Lung (tissue), 11 donors: ENCODE measurements at regions not wholly inside any gene's neighbourhood (a gene's known extent, or its start where the extent isn't known, plus 50 kb on each side); places are given as distances from the start of the nearest gene placed in this dataset.
A peak's percentile ranks its signal among the peaks of the same experiment; 100 is the strongest.

Experiments used
- ATAC-seq: fragments of 200-7000 bp; cut with Tn5 transposase; one replicate; pipeline ENCODE4 v1.9.1; 2020; ENCODE audit warnings: moderate number of reproducible peaks; ENCODE audit not compliant: insufficient read depth, low FRiP score
- DNase-seq, 3 donors: peaks; one replicate each; pipeline ENCODE4 v3.0.0-alpha.2; 2013 to 2017
- H3K27ac ChIP-seq, 2 donors: one replicate each; pipeline ENCODE4 v1.5.1; 2013; ENCODE audit warnings: mild to moderate bottlenecking in 2 of 2, moderate library complexity in 2 of 2, control low read depth in 1 of 2, inconsistent platforms in 1 of 2, low read depth in 1 of 2, low read length in 1 of 2
- H3K27me3 ChIP-seq, 3 donors: one replicate each; pipeline ENCODE4 v1.5.1; 2013; ENCODE audit warnings: low read length in 2 of 3; ENCODE audit not compliant: control insufficient read depth in 3 of 3, insufficient read depth in 3 of 3
- H3K36me3 ChIP-seq, 4 donors: one replicate each; pipeline ENCODE4 v1.5.1; 2013; ENCODE audit warnings: low read length in 4 of 4, mild to moderate bottlenecking in 1 of 4, moderate library complexity in 1 of 4; ENCODE audit not compliant: control insufficient read depth in 4 of 4, insufficient read depth in 4 of 4
- H3K4me1 ChIP-seq, 5 donors: one replicate each; pipeline ENCODE4 v1.5.1; 2013; ENCODE audit warnings: low read length in 5 of 5, mild to moderate bottlenecking in 2 of 5, moderate library complexity in 1 of 5; ENCODE audit not compliant: control insufficient read depth in 5 of 5, insufficient read depth in 5 of 5
- H3K4me3 ChIP-seq: one replicate; pipeline ENCODE4 v1.5.1; 2013; ENCODE audit warnings: mild to moderate bottlenecking, control low read depth, moderate library complexity
- H3K9ac ChIP-seq, 2 donors: one replicate each; pipeline ENCODE4 v1.5.1; 2013; ENCODE audit warnings: low read length in 2 of 2, control low read depth in 1 of 2; ENCODE audit not compliant: insufficient read depth in 1 of 2
- H3K9me3 ChIP-seq, 4 donors: one replicate each; pipeline ENCODE4 v1.5.1; 2013; ENCODE audit warnings: low read length in 3 of 4, mild to moderate bottlenecking in 1 of 4, moderate library complexity in 1 of 4; ENCODE audit not compliant: control insufficient read depth in 4 of 4, insufficient read depth in 3 of 4
- WGBS, 2 donors: extraction: QIAGEN DNeasy Blood & Tissue Kit; methylation state at CpG; one replicate each; pipeline ENCODE4 v1.1.7; 2013; 5-methylcytosine and 5-hydroxymethylcytosine counted together
- TF ChIP-seq, protein P1 (sequence below): IDR thresholded peaks from 2 replicates; pipeline ENCODE4 v1.5.1; 2012; ENCODE audit warnings: mild to moderate bottlenecking; ENCODE audit errors: control extremely low read depth, extremely low read depth
- donor health status: control.
- donor health status: control.
- donor health status: Bipolar disorder and iron deficiency.
- donor health status: healthy.
- donor health status: DM: yes; HTN: yes; CAD: no.

GRCh38 chr9:96141128-96141474 is 160.9 kb downstream of the HSD17B3 start:
- ATAC-seq (no peak), DNase-seq (peak in 2 of 3 donors; percentile 24 to 69)
- H3K27me3 ChIP-seq, result no peaks in the 10 kb centered on the region
- WGBS, 2 donors, result 85 to 91% methylated on average over 11 of the region's 11 CpGs
- no peak overlapping the region for H3K27ac ChIP-seq
- no peaks in the 10 kb centered on the region for H3K36me3 ChIP-seq
- peaks cover 0 to 57% (median 21%) of the 10 kb centered on the region in 5 donors for H3K4me1 ChIP-seq
- H3K9me3 ChIP-seq, result no peaks in the 10 kb centered on the region
- no peak overlapping the region for H3K4me3 ChIP-seq
- TF ChIP-seq, protein P1, sequence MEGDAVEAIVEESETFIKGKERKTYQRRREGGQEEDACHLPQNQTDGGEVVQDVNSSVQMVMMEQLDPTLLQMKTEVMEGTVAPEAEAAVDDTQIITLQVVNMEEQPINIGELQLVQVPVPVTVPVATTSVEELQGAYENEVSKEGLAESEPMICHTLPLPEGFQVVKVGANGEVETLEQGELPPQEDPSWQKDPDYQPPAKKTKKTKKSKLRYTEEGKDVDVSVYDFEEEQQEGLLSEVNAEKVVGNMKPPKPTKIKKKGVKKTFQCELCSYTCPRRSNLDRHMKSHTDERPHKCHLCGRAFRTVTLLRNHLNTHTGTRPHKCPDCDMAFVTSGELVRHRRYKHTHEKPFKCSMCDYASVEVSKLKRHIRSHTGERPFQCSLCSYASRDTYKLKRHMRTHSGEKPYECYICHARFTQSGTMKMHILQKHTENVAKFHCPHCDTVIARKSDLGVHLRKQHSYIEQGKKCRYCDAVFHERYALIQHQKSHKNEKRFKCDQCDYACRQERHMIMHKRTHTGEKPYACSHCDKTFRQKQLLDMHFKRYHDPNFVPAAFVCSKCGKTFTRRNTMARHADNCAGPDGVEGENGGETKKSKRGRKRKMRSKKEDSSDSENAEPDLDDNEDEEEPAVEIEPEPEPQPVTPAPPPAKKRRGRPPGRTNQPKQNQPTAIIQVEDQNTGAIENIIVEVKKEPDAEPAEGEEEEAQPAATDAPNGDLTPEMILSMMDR, result no peak
- H3K9ac ChIP-seq, result peak overlapping the region in 1 of 2 donors; percentile 36

- peak; percentile 87 to 94 (median 93) for DNase-seq
- Histone ChIP-seq H3K27me3 (no peaks in the 10 kb centered on the region), H3K4me1 (peaks cover 0 to 58% (median 21%) of the 10 kb centered on the region in 5 donors), H3K9me3 (no peaks in the 10 kb centered on the region), H3K27ac (peak overlapping the region in 1 of 2 donors; percentile 67), H3K4me3 (no peak overlapping the region), H3K9ac (peak overlapping the region in 1 of 2 donors; percentile 64), H3K36me3 (no peaks in the 10 kb centered on the region)
- no peak for ATAC-seq
- WGBS, 2 donors, result 71 to 79% methylated on average over 32 of the region's 32 CpGs
- TF ChIP-seq, protein P1, result no peak
Observed at GRCh38 chr9:96140296-96141127, 161.5 kb downstream of the HSD17B3 start.

DNA sequence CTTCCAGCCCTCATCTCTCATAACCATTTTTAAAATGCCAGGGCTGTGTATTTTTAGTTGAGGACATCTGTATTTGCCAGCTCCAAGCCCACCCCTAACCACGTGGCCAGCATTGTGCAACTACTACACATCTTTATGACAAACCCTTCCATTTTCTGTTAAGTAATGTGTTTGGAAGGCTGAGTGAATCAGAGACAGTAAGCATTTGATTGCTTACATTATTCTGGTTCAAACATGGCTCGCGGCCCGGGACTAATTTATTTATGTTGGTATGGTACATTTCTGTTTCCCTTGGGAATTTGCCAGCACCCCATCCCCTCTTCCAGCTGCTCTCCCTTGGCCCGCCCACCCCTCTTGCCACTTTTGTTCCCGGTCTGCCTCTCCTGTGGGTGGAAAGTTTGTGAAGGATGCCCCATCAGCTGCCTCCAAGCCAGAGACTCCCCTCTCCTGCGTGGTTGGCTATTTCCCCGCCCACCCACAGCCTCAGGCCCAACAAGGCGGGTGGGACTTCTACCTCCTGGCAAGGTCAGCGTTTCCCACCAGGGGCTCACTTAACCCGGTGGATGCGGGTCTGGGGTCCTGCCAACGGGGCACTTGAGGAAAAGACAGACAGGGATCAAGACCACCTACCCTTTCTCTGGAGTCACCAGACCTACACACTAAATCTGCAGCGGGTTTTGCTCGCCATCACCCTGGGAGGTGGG is 162.2 kb downstream of the HSD17B3 start:
- peak overlapping the region in 1 of 2 donors; percentile 64 for H3K9ac ChIP-seq

More for the DNA sequence above, 162.2 kb downstream of the HSD17B3 start:
- Histone ChIP-seq H3K27me3 (no peaks in the 10 kb centered on the region), H3K4me1 (peaks cover 0 to 66% (median 21%) of the 10 kb centered on the region in 5 donors), H3K9me3 (no peaks in the 10 kb centered on the region), H3K4me3 (no peak overlapping the region), H3K27ac (peak overlapping the region in 1 of 2 donors; percentile 67), H3K36me3 (no peaks in the 10 kb centered on the region)
- TF ChIP-seq, protein P1, result no peak
- ATAC-seq (peak; percentile 51), DNase-seq (peak; percentile 95 to 98 (median 98))
- 51 to 70% methylated on average over 15 of the region's 15 CpGs for WGBS, 2 donors
